DND-41 (cell line): ENCODE measurements at regions not wholly inside any gene's neighbourhood (a gene's known extent, or its start where the extent isn't known, plus 50 kb on each side); places are given as distances from the start of the nearest gene placed in this dataset.

ENCODE experiments used
- CTCF ChIP-seq: IDR thresholded peaks from 2 replicates; pipeline ENCODE4 v1.5.1; 2012; ENCODE audit warnings: borderline replicate concordance, low read length, moderate library complexity, mild to moderate bottlenecking; ENCODE audit not compliant: poor library complexity, severe bottlenecking; ENCODE audit errors: extremely low read depth
- EZH2 ChIP-seq: IDR thresholded peaks from 3 replicates; pipeline ENCODE4 v1.6.1; 2012; ENCODE audit warnings: borderline replicate concordance, low read depth, mild to moderate bottlenecking, moderate library complexity, low read length, inconsistent platforms; ENCODE audit not compliant: severe bottlenecking

- TF ChIP-seq CTCF (no peak), EZH2 (no peak)
These were observed 263.2 kb downstream of the KIF2B start for GRCh38 chr17:54085934-54086333.
